Neural progenitor cell (in vitro differentiated cells): ENCODE measurements at regions not wholly inside any gene's neighbourhood (a gene's known extent, or its start where the extent isn't known, plus 50 kb on each side); places are given as distances from the start of the nearest gene placed in this dataset.

Experiments
- DNase-seq: peaks from one replicate; pipeline ENCODE4 v3.0.0-alpha.2; 2016; ENCODE audit warnings: low spot score
- H2AFZ ChIP-seq: fragments of 200-600 bp; sonication (generic); replicated peaks from 2 replicates; pipeline ENCODE4 v1.6.1; 2016; ENCODE audit warnings: antibody characterized with exemption
- H3F3A ChIP-seq: fragments of 200-600 bp; sonication (generic); 2 replicates; pipeline ENCODE4 v1.6.1; 2016; ENCODE audit warnings: antibody characterized with exemption, low read depth
- H3K27ac ChIP-seq: fragments of 200-600 bp; sonication (generic); 2 replicates; pipeline ENCODE4 v1.5.1; 2016; ENCODE audit warnings: mild to moderate bottlenecking
- H3K27me3 ChIP-seq: fragments of 200-600 bp; sonication (generic); 2 replicates; pipeline ENCODE4 v1.6.1; 2016; ENCODE audit warnings: mild to moderate bottlenecking, moderate library complexity
- H3K36me3 ChIP-seq: fragments of 200-600 bp; sonication (generic); 2 replicates; pipeline ENCODE4 v1.5.1; 2016
- H3K4me1 ChIP-seq: fragments of 200-600 bp; sonication (generic); 2 replicates; pipeline ENCODE4 v1.6.1; 2016; ENCODE audit warnings: mixed run types
- H3K4me2 ChIP-seq: fragments of 200-600 bp; sonication (generic); 2 replicates; pipeline ENCODE4 v1.6.1; 2016
- H3K4me3 ChIP-seq: fragments of 200-600 bp; sonication (generic); 2 replicates; pipeline ENCODE4 v1.5.1; 2016
- H3K79me2 ChIP-seq: fragments of 200-600 bp; sonication (generic); 2 replicates; pipeline ENCODE4 v1.6.1; 2016; ENCODE audit warnings: low read depth
- H3K9ac ChIP-seq: fragments of 200-600 bp; sonication (generic); 2 replicates; pipeline ENCODE4 v1.6.1; 2016
- H3K9me3 ChIP-seq: fragments of 200-600 bp; sonication (generic); 2 replicates; pipeline ENCODE4 v1.5.1; 2016; ENCODE audit warnings: low read depth
- H4K20me1 ChIP-seq: fragments of 200-600 bp; sonication (generic); 2 replicates; pipeline ENCODE4 v1.6.1; 2016; ENCODE audit warnings: low read depth
- H3K27ac Mint-ChIP-seq: 3 replicates; pipeline ENCODE4 v1.8.0; 2021; ENCODE audit warnings: mixed read lengths
- H3K27me3 Mint-ChIP-seq: 2 replicates; pipeline ENCODE4 v1.8.0; 2022; ENCODE audit warnings: low read depth, mild to moderate bottlenecking, inconsistent platforms, moderate library complexity, mixed read lengths; ENCODE audit not compliant: insufficient read depth
- H3K36me3 Mint-ChIP-seq: 3 replicates; pipeline ENCODE4 v1.8.0; 2021; ENCODE audit warnings: mixed read lengths
- H3K4me1 Mint-ChIP-seq: 3 replicates; pipeline ENCODE4 v1.8.0; 2021; ENCODE audit warnings: mixed read lengths
- H3K4me3 Mint-ChIP-seq: 3 replicates; pipeline ENCODE4 v1.8.0; 2021; ENCODE audit warnings: mild to moderate bottlenecking, moderate library complexity, mixed read lengths
- H3K9me3 Mint-ChIP-seq: 3 replicates; pipeline ENCODE4 v1.8.0; 2020; ENCODE audit warnings: mixed read lengths
- EZH2 ChIP-seq: fragments of 200-600 bp; sonication (generic); IDR thresholded peaks from 2 replicates; pipeline ENCODE4 v1.6.1; 2017; ENCODE audit warnings: antibody characterized with exemption, mild to moderate bottlenecking, moderate library complexity
- EZH2phosphoT487 ChIP-seq: fragments of 200-600 bp; sonication (generic); IDR thresholded peaks from 2 replicates; pipeline ENCODE4 v1.6.1; 2017; ENCODE audit warnings: antibody characterized with exemption
- TF ChIP-seq, protein P1 (sequence below): fragments of 200-600 bp; sonication (generic); IDR thresholded peaks from 2 replicates; pipeline ENCODE4 v1.5.1; 2017; ENCODE audit warnings: antibody characterized with exemption, mild to moderate bottlenecking

DNA sequence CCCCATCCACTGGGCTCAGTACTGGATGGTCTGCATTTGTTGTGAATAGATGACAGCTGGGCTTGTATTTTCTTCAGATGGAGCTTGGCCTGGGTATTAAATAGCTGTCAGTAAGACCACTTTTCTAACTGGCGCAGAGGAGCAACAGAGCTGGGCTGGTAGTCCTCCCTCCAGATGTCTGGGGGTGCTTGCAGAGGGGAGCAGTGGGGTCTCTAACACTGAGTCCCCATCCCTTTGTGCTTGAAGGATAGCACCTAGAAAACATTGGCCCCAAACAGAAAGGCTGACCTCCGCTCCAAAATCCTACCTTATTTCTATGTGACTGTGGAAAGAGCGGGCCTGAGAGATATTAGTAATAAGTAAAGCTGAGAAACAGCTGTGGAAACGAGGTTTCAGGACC lies 131.6 kb upstream of the E2F8 start:
- H3K4me1 ChIP-seq, result peaks cover 3% of the 10 kb centered on the region
- no peaks in the 10 kb centered on the region for H3K9me3 Mint-ChIP-seq
- H3K79me2 ChIP-seq, result no peaks in the 10 kb centered on the region
- no peaks in the 10 kb centered on the region for H4K20me1 ChIP-seq
- H3K4me3 ChIP-seq, result no peak overlapping the region
- no peak overlapping the region for H3K4me2 ChIP-seq
- peaks cover 34% of the 10 kb centered on the region for H3K4me1 Mint-ChIP-seq
- DNase-seq, result no peak
- H2AFZ ChIP-seq, result no peak overlapping the region
- H3K4me3 Mint-ChIP-seq, result no peak overlapping the region
- no peaks in the 10 kb centered on the region for H3K36me3 ChIP-seq
- H3K36me3 Mint-ChIP-seq, result peaks cover 2% of the 10 kb centered on the region
- TF ChIP-seq EZH2phosphoT487 (no peak), EZH2 (no peak)
- TF ChIP-seq, protein P1, sequence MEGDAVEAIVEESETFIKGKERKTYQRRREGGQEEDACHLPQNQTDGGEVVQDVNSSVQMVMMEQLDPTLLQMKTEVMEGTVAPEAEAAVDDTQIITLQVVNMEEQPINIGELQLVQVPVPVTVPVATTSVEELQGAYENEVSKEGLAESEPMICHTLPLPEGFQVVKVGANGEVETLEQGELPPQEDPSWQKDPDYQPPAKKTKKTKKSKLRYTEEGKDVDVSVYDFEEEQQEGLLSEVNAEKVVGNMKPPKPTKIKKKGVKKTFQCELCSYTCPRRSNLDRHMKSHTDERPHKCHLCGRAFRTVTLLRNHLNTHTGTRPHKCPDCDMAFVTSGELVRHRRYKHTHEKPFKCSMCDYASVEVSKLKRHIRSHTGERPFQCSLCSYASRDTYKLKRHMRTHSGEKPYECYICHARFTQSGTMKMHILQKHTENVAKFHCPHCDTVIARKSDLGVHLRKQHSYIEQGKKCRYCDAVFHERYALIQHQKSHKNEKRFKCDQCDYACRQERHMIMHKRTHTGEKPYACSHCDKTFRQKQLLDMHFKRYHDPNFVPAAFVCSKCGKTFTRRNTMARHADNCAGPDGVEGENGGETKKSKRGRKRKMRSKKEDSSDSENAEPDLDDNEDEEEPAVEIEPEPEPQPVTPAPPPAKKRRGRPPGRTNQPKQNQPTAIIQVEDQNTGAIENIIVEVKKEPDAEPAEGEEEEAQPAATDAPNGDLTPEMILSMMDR, result no peak
- H3F3A ChIP-seq, result no peaks in the 10 kb centered on the region
- H3K27me3 Mint-ChIP-seq, result no peaks in the 10 kb centered on the region
- H3K27ac Mint-ChIP-seq, result no peak overlapping the region
- H3K9me3 ChIP-seq, result no peaks in the 10 kb centered on the region
- no peaks in the 10 kb centered on the region for H3K27me3 ChIP-seq
- H3K27ac ChIP-seq, result no peak overlapping the region
- H3K9ac ChIP-seq, result no peak overlapping the region

DNA sequence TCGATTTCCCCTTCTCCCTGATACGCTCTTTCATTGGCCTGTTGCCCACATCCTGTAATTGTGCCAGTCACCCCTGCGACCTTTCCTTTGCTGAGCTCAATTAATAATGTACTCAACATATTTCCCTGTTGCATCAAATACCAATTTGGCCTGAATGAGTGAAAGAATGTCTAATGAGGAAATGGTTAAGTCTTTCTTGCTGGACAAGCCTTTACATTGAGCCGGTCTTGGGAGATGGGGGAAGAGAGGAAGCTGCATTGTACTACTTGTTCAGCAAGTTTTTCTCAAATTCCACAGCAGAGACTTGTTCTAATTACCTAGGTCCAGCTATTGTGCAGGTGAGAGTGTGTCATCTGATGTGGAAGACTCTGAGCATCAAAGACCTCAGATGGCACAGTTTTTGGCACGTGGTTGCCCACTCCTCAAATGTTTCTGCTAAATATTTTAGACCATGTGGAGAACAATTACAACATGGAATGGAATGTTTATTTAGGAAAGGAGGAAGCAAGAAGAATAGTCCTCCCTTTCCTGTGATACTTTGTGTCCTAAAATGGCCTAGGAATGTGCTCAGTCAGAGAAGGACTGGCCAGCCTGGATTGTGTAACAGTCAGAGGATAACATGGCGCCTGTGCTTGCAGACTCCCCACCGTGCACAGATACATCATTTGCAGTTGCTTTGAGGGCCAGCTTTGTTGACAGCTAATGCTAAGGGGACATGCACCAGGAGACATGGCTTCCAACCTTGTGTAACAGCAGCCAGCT lies 129.5 kb upstream of the E2F8 start:
- Histone ChIP-seq H3K79me2 (no peaks in the 10 kb centered on the region), H3K4me2 (no peak overlapping the region), H3K27me3 (no peaks in the 10 kb centered on the region), H3K4me1 (peaks cover 16% of the 10 kb centered on the region), H3K9ac (no peak overlapping the region), H3K27ac (no peak overlapping the region), H2AFZ (no peak overlapping the region), H4K20me1 (no peaks in the 10 kb centered on the region), H3K9me3 (no peaks in the 10 kb centered on the region), H3K4me3 (no peak overlapping the region), H3F3A (peaks cover 12% of the 10 kb centered on the region), H3K36me3 (no peaks in the 10 kb centered on the region)
- peaks cover 43% of the 10 kb centered on the region for H3K4me1 Mint-ChIP-seq
- H3K27ac Mint-ChIP-seq, result no peak overlapping the region
- TF ChIP-seq, protein P1, result no peak
- no peak for TF ChIP-seq EZH2
- no peaks in the 10 kb centered on the region for H3K9me3 Mint-ChIP-seq
- H3K27me3 Mint-ChIP-seq, result peaks cover 3% of the 10 kb centered on the region
- peaks cover 2% of the 10 kb centered on the region for H3K36me3 Mint-ChIP-seq
- H3K4me3 Mint-ChIP-seq, result no peak overlapping the region
- no peak for DNase-seq

DNA sequence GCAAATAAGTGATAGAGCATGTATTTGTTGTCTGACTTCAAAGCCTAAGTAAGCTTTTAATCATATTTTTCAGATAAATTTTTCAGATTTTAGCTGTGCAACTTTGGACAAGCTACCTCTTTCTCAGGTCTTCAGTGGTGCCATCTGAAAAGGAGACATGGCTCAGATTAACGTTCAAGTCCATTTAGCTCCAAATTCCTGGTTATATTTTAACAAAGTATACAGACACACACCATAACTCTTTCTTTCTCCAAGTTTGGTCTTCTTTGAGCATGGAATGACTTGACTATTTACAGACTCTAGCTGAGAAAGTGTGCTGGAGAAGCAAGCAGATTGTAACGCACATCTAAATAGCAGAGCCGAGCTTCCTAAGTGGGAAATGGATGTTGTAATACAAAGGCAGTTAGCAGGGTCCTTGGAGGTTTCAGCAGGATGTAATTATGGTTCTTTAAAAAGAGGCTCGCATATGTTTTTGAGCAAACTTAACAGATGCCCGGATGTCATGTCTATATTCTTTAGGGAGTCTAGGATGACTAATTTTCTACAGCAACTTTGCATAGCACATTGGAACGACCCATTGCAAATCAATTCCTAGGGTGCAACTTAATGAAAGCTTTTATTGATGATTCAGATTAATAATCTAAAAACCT lies 128.1 kb upstream of the E2F8 start:
- no peak overlapping the region for H3K27ac Mint-ChIP-seq
- H3K4me3 Mint-ChIP-seq, result no peak overlapping the region
- no peak overlapping the region for H3K4me3 ChIP-seq
- H3K9me3 ChIP-seq, result no peaks in the 10 kb centered on the region
- H3K4me1 Mint-ChIP-seq, result peaks cover 51% of the 10 kb centered on the region
- H3K27ac ChIP-seq, result no peak overlapping the region
- TF ChIP-seq EZH2phosphoT487, result no peak
- TF ChIP-seq, protein P1, result no peak
- TF ChIP-seq EZH2, result no peak
- no peaks in the 10 kb centered on the region for H3K9me3 Mint-ChIP-seq
- peaks cover 2% of the 10 kb centered on the region for H3K36me3 Mint-ChIP-seq
- no peak overlapping the region for H3K4me2 ChIP-seq
- no peaks in the 10 kb centered on the region for H3K27me3 ChIP-seq
- no peak for DNase-seq
- H3K4me1 ChIP-seq, result peaks cover 27% of the 10 kb centered on the region
- H2AFZ ChIP-seq, result no peak overlapping the region
- peaks cover 3% of the 10 kb centered on the region for H3K27me3 Mint-ChIP-seq
- H4K20me1 ChIP-seq, result no peaks in the 10 kb centered on the region
- H3K36me3 ChIP-seq, result no peaks in the 10 kb centered on the region
- no peaks in the 10 kb centered on the region for H3K79me2 ChIP-seq
- peaks cover 13% of the 10 kb centered on the region for H3F3A ChIP-seq
- no peak overlapping the region for H3K9ac ChIP-seq
